Right lobe of liver (tissue), 6 donors: ENCODE measurements at regions not wholly inside any gene's neighbourhood (a gene's known extent, or its start where the extent isn't known, plus 50 kb on each side); places are given as distances from the start of the nearest gene placed in this dataset.

ENCODE experiments used
- ATAC-seq, 4 donors: fragments of 200-7000 bp; cut with Tn5 transposase; one replicate each; pipeline ENCODE4 v1.9.1; 2020; ENCODE audit warnings: mild to moderate bottlenecking in 4 of 4, moderate library complexity in 4 of 4
- DNase-seq, 3 donors: peaks; one replicate each; pipeline ENCODE4 v3.0.0-alpha.2; 2020
- H3K27ac ChIP-seq, 3 donors: fragments of 200-600 bp; one replicate each; pipeline ENCODE4 v1.8.0; 2022
- H3K27me3 ChIP-seq, 2 donors: fragments of 200-600 bp; one replicate each; pipeline ENCODE4 v1.8.0; 2022
- H3K36me3 ChIP-seq, 4 donors: fragments of 200-600 bp; sonication (generic) in 1 of 4; one replicate each; pipeline versions ENCODE4 v1.5.1 to v1.8.0; 2017 to 2022; ENCODE audit warnings: control low read depth in 1 of 4
- H3K4me1 ChIP-seq, 4 donors: fragments of 200-600 bp; sonication (generic) in 1 of 4; one replicate each; pipeline versions ENCODE4 v1.5.1 to v1.8.0; 2017 to 2022; ENCODE audit warnings: control low read depth in 1 of 4
- H3K4me3 ChIP-seq, 3 donors: fragments of 200-600 bp; one replicate each; pipeline ENCODE4 v1.8.0; 2022
- H3K9me3 ChIP-seq, 4 donors: fragments of 200-600 bp; sonication (generic) in 1 of 4; one replicate each; pipeline versions ENCODE4 v1.5.1 to v1.8.0; 2017 to 2022; ENCODE audit warnings: control low read depth in 1 of 4
- POLR2A ChIP-seq: fragments of 450-650 bp; IDR thresholded peaks from one replicate; pipeline ENCODE4 v1.6.1; 2017; ENCODE audit warnings: antibody characterized with exemption, mild to moderate bottlenecking
- WGBS: methylation state at CpG from one replicate; pipeline ENCODE4 v1.1.6; 2018; ENCODE audit warnings: low coverage, low lambda C conversion rate; ENCODE audit not compliant: insufficient coverage; ENCODE audit errors: missing lambda C conversion rate; 5-methylcytosine and 5-hydroxymethylcytosine counted together
- intact Hi-C, 2 donors: fragments of 100-400 bp; cut with DNase I; formaldehyde crosslinking; loops; one replicate each; pipeline versions ENCODE4 v1.11.2 to v1.14.1; 2022
- TF ChIP-seq, protein P1 (sequence below), 4 donors: fragments of 200-600 bp in 3 of 4; fragments of 450-650 bp in 1 of 4; IDR thresholded peaks; one replicate each; pipeline versions ENCODE4 v1.5.1 to v1.8.0; 2016 to 2022; ENCODE audit warnings: antibody characterized with exemption in 4 of 4, mild to moderate bottlenecking in 2 of 4
- donor health status: DM: no; HTN: yes; CAD: no.
- donor health status: DM: no; HTN: no; CAD: no.
- donor health status: DM: no; HTN: no; CAD: no.
- donor health status: DM: no; HTN: yes; CAD: no.
- donor health status: DM: no; HTN: yes; CAD: no.

DNA sequence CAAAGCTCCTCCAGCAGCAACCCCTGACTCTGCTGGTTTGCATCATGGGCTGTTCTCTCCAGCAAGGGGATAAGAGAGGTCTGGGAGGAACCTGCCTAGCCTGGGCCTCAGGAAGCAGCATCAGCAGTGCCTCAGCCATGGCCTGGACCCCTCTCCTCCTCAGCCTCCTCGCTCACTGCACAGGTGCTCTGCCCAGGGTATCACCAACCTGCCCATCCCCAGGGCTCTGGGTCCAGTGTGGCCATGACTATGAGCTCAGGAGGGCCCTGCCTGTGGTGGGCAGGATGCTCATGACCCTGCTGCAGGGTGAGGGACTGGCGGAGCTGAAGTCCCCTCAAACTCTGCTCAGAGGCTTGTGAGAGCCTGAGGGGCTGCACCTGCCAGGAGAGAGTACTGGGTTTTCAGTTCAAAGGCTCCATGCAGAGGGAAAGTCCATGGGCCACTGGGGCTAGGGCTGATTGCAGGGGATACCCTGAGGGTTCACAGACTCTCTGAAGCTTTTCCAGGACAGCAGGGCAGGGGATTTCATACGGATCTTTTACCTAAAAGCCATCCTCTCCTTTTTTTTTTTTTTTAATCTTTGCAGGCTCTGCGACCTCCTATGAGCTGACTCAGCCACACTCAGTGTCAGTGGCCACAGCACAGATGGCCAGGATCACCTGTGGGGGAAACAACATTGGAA, 115.8 kb upstream of the IGLL5 start:
- Histone ChIP-seq H3K36me3 (no peaks in the 10 kb centered on the region), H3K27ac (no peak overlapping the region), H3K4me3 (no peak overlapping the region), H3K9me3 (no peaks in the 10 kb centered on the region), H3K4me1 (peaks cover 0 to 5% (median 0%) of the 10 kb centered on the region in 4 donors), H3K27me3 (no peaks in the 10 kb centered on the region)
- WGBS: 54% methylated on average over 2 of the region's 4 CpGs
- DNase-seq (no peak), ATAC-seq (no peak)
- no peak for TF ChIP-seq POLR2A
- TF ChIP-seq, protein P1, sequence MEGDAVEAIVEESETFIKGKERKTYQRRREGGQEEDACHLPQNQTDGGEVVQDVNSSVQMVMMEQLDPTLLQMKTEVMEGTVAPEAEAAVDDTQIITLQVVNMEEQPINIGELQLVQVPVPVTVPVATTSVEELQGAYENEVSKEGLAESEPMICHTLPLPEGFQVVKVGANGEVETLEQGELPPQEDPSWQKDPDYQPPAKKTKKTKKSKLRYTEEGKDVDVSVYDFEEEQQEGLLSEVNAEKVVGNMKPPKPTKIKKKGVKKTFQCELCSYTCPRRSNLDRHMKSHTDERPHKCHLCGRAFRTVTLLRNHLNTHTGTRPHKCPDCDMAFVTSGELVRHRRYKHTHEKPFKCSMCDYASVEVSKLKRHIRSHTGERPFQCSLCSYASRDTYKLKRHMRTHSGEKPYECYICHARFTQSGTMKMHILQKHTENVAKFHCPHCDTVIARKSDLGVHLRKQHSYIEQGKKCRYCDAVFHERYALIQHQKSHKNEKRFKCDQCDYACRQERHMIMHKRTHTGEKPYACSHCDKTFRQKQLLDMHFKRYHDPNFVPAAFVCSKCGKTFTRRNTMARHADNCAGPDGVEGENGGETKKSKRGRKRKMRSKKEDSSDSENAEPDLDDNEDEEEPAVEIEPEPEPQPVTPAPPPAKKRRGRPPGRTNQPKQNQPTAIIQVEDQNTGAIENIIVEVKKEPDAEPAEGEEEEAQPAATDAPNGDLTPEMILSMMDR (IDR thresholded peaks at IDR 0.05): no peak
- intact Hi-C loops: no loop called here

DNA sequence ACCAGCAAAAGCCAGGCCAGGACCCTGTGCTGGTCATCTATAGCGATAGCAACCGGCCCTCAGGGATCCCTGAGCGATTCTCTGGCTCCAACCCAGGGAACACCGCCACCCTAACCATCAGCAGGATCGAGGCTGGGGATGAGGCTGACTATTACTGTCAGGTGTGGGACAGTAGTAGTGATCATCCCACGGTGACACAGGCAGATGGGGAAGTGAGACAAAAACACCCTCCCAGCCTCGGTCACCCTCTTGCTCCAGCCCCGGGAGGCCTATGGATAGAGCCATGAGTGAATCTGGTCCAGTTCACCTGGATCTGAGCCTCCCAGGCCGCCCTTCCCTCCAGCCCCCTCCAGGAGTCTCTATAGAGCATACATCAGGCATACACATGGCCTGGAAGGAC, 115.2 kb upstream of the IGLL5 start:
- no peak overlapping the region for H3K4me3 ChIP-seq
- H3K36me3 ChIP-seq: no peaks in the 10 kb centered on the region
- WGBS: 74% methylated on average over 6 of the region's 9 CpGs
- ATAC-seq: no peak
- H3K27me3 ChIP-seq: no peaks in the 10 kb centered on the region
- intact Hi-C loops: no loop called here
- DNase-seq: no peak
- H3K9me3 ChIP-seq: no peaks in the 10 kb centered on the region
- no peak overlapping the region for H3K27ac ChIP-seq
- TF ChIP-seq, protein P1 (IDR thresholded peaks at IDR 0.05): no peak
- no peak for TF ChIP-seq POLR2A
- peaks cover 0 to 5% (median 0%) of the 10 kb centered on the region in 4 donors for H3K4me1 ChIP-seq

DNA sequence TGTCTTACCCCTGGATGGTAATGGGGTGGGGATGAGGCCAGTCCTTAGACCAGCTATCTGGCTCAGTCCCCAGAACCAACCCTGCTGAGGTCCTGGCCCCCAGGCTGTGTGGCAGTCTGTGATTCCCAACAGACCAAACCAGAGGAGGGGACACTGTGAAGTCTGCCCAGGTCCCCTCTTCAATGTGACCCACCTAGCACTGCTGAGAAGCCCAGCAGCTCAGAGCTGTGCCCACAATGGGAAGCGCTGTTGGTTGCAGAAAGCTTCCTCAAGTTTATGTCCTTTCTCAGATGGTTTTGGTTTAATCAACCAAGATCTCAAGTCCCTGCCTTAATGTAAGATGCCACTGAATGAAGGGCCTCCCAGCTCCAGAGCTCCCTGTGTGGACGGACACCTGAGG, 114.7 kb upstream of the IGLL5 start:
- Histone ChIP-seq H3K9me3 (no peaks in the 10 kb centered on the region), H3K4me3 (no peak overlapping the region), H3K27me3 (no peaks in the 10 kb centered on the region), H3K4me1 (peaks cover 0 to 5% (median 0%) of the 10 kb centered on the region in 4 donors), H3K27ac (no peak overlapping the region), H3K36me3 (no peaks in the 10 kb centered on the region)
- WGBS: 81% methylated on average over 2 of the region's 2 CpGs
- intact Hi-C loops: no loop called here
- no peak for TF ChIP-seq POLR2A
- TF ChIP-seq, protein P1 (IDR thresholded peaks at IDR 0.05): no peak
- no peak for ATAC-seq
- no peak for DNase-seq

DNA sequence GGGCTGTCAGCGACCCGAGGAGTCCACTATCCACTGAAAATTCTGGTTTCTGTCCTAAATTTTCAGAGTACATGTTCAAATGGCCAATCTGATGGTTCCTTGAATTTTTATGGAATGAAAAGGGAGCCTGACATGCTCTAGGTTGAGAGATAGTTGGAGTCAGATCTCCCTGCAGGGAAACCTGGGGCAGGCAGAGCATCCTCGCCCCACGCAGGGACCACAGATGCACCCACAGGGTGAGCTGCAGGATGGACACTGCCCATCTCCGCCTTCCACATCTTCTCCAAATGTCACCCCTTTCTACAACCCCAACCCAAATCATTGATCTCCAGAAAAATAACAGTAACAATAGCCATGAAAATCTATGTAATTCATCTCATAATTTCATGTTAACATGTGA, 114.2 kb upstream of the IGLL5 start:
- ATAC-seq (no peak), DNase-seq (no peak)
- Histone ChIP-seq H3K36me3 (no peaks in the 10 kb centered on the region), H3K27me3 (no peaks in the 10 kb centered on the region), H3K27ac (no peak overlapping the region), H3K9me3 (no peaks in the 10 kb centered on the region), H3K4me3 (no peak overlapping the region), H3K4me1 (peaks cover 0 to 5% (median 0%) of the 10 kb centered on the region in 4 donors)
- intact Hi-C loops: no loop called here
- TF ChIP-seq, protein P1 (IDR thresholded peaks at IDR 0.05): no peak
- no peak for TF ChIP-seq POLR2A
- 94% methylated on average over 2 of the region's 5 CpGs for WGBS
